ENCODE measurements at regions not wholly inside any gene's neighbourhood (a gene's known extent, or its start where the extent isn't known, plus 50 kb on each side); places are given as distances from the start of the nearest gene placed in this dataset.

GRCh38 chr15:87781959-87782625 lies 474.4 kb downstream of the NTRK3 start:
- TF ChIP-seq, protein P1, sequence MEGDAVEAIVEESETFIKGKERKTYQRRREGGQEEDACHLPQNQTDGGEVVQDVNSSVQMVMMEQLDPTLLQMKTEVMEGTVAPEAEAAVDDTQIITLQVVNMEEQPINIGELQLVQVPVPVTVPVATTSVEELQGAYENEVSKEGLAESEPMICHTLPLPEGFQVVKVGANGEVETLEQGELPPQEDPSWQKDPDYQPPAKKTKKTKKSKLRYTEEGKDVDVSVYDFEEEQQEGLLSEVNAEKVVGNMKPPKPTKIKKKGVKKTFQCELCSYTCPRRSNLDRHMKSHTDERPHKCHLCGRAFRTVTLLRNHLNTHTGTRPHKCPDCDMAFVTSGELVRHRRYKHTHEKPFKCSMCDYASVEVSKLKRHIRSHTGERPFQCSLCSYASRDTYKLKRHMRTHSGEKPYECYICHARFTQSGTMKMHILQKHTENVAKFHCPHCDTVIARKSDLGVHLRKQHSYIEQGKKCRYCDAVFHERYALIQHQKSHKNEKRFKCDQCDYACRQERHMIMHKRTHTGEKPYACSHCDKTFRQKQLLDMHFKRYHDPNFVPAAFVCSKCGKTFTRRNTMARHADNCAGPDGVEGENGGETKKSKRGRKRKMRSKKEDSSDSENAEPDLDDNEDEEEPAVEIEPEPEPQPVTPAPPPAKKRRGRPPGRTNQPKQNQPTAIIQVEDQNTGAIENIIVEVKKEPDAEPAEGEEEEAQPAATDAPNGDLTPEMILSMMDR (IDR thresholded peaks at IDR 0.05; ENCODE audit: insufficient read depth, low read length) = no peak
- TF ChIP-seq POLR2AphosphoS5 (IDR thresholded peaks at IDR 0.05; ENCODE audit: low read depth) (no peak), SPI1 (IDR thresholded peaks at IDR 0.05; ENCODE audit: borderline replicate concordance, low read depth) (no peak), GABPA (IDR thresholded peaks at IDR 0.05; ENCODE audit: low read depth) (no peak)
- TF ChIP-seq, protein P2, sequence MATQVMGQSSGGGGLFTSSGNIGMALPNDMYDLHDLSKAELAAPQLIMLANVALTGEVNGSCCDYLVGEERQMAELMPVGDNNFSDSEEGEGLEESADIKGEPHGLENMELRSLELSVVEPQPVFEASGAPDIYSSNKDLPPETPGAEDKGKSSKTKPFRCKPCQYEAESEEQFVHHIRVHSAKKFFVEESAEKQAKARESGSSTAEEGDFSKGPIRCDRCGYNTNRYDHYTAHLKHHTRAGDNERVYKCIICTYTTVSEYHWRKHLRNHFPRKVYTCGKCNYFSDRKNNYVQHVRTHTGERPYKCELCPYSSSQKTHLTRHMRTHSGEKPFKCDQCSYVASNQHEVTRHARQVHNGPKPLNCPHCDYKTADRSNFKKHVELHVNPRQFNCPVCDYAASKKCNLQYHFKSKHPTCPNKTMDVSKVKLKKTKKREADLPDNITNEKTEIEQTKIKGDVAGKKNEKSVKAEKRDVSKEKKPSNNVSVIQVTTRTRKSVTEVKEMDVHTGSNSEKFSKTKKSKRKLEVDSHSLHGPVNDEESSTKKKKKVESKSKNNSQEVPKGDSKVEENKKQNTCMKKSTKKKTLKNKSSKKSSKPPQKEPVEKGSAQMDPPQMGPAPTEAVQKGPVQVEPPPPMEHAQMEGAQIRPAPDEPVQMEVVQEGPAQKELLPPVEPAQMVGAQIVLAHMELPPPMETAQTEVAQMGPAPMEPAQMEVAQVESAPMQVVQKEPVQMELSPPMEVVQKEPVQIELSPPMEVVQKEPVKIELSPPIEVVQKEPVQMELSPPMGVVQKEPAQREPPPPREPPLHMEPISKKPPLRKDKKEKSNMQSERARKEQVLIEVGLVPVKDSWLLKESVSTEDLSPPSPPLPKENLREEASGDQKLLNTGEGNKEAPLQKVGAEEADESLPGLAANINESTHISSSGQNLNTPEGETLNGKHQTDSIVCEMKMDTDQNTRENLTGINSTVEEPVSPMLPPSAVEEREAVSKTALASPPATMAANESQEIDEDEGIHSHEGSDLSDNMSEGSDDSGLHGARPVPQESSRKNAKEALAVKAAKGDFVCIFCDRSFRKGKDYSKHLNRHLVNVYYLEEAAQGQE (IDR thresholded peaks at IDR 0.05; ENCODE audit: insufficient replicate concordance, low read depth) = no peak

All from HL-60 (cell line).